Right ventricle myocardium superior (tissue), 1 donor: ENCODE measurements at regions not wholly inside any gene's neighbourhood (a gene's known extent, or its start where the extent isn't known, plus 50 kb on each side); places are given as distances from the start of the nearest gene placed in this dataset.

Source experiments
- ATAC-seq: fragments of 200-7000 bp; cut with Tn5 transposase; one replicate; pipeline ENCODE4 v1.9.1; 2020; ENCODE audit warnings: mild to moderate bottlenecking; ENCODE audit not compliant: poor library complexity
- DNase-seq: peaks from one replicate; pipeline ENCODE4 v3.0.0-alpha.2; 2020
- intact Hi-C: fragments of 100-400 bp; cut with DNase I; formaldehyde crosslinking; loops from one replicate; pipeline ENCODE4 v1.11.2; 2022
- donor health status: DM: no; HTN: yes; CAD: no; lungs with severe emphysema.

GRCh38 chr10:78150756-78151155 is 117.1 kb downstream of the RPS24 start:
- no peak for ATAC-seq
- no peak for DNase-seq
- intact Hi-C loops = no loop called here

- intact Hi-C loops = no loop called here
- no peak for ATAC-seq
- DNase-seq = no peak
These were observed 122.1 kb downstream of the RPS24 start for GRCh38 chr10:78155722-78156121.

DNA sequence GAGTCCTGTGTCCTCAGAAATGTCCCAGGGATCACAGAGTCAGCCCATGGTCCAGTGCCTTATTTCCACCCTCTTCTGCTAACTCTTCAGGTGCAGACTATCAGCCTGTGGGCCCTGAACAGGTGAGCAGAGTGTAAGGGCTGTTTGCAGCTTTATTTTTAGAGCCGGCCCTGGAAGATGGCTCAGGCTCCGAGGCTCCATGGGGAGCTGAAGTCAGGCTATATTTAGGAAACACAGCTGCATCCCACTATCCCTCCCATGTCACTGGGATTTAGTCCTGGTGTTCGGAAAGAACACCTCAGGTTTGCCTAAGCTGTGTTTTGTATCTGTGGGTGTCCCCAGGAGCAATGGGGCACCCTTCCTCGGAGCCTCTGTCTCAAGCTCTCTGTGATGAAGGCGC is 126.9 kb downstream of the RPS24 start:
- no peak for DNase-seq
- intact Hi-C loops = no loop called here
- ATAC-seq = no peak

DNA sequence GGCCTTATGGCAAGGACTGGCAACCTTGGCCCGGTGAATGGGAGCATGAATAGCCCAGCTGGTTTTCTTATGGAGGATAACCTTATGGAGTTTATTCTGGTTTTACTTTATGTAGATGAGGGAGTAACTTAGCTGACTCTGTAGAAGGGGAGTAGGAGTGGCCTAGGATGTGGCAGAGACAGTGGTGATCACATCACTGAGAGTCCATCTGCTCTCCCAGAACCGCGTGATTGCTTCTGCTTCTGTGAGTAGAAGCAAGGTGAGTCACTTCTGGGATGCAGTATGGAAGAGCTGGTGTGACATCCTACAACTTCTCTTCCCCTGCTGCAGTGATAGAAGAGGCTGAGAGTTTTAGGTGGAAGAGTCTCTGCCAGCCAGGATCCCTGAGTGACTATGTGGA is 129.2 kb downstream of the RPS24 start:
- DNase-seq = no peak
- intact Hi-C loops = no loop called here
- no peak for ATAC-seq

DNA sequence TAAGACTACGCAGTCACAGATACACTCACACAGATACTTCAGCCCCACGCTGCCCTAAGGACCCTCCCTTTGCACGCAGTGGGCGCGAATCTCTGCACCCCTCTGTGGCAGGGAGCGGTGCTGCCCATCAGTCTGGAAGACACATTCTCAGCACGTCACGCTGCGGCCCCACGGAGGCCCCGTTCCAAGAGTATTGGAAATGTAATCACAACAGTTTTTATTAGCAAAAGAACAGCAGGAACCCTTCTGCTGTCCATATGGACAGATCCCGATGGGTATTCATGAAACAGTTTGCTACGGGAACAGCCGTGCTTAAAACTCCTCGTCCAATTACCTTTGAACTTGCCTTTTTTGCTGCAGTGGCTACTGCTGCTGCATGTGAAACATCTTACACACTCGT is 131.0 kb downstream of the RPS24 start:
- ATAC-seq = no peak
- intact Hi-C loops = no loop called here
- DNase-seq = no peak

DNA sequence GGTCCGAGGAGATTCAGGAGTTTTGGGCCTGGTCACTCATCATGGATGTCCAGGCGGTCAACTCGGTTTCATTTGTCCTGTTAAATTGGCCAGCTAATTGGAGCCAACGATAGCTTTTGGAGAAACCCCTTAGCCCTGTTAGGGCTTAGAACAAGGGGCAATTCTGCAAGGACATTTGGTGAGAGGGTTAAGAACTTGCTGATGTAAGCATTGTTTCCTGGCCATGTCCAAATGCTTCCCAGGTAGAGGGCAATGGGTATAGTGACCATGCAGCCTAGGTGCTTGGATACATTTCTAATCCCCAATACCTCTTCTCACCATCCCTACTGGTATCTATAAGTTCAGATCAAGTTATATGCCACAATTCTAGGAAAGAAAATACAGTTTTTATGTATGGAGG is 131.5 kb downstream of the RPS24 start:
- intact Hi-C loops = no loop called here
- no peak for DNase-seq
- no peak for ATAC-seq

- ATAC-seq (no peak), DNase-seq (no peak)
- intact Hi-C loops = no loop called here
These were observed 132.0 kb downstream of the RPS24 start for GRCh38 chr10:78165617-78166016.

DNA sequence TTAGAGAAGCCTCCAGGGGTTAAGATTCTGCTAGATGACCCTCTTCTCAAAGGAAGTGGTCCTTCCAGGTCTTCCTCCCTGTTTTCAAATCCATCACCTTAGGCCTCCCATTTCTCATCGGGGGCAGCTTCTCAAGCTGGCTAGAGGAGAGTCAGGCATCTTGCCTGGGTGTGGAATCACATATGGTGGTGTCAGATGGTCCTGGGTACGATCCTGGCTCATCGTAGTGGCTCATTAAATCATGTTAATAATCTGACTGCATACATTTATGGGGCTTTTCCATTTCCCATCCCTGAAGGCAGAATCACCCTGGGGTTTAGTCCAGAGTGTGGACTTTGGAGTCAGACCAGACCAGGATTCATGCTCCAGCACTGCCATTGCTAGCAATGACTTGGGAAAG is 132.6 kb downstream of the RPS24 start:
- no peak for ATAC-seq

GRCh38 chr10:78169214-78169613 is 135.6 kb downstream of the RPS24 start:
- intact Hi-C loops = no loop called here
- no peak for ATAC-seq
- DNase-seq = no peak

More for the DNA sequence above, 132.6 kb downstream of the RPS24 start:
- no peak for DNase-seq
- intact Hi-C loops = no loop called here

- no peak for ATAC-seq
- intact Hi-C loops = no loop called here
- DNase-seq = no peak
These were observed 136.4 kb downstream of the RPS24 start for GRCh38 chr10:78170026-78170475.

DNA sequence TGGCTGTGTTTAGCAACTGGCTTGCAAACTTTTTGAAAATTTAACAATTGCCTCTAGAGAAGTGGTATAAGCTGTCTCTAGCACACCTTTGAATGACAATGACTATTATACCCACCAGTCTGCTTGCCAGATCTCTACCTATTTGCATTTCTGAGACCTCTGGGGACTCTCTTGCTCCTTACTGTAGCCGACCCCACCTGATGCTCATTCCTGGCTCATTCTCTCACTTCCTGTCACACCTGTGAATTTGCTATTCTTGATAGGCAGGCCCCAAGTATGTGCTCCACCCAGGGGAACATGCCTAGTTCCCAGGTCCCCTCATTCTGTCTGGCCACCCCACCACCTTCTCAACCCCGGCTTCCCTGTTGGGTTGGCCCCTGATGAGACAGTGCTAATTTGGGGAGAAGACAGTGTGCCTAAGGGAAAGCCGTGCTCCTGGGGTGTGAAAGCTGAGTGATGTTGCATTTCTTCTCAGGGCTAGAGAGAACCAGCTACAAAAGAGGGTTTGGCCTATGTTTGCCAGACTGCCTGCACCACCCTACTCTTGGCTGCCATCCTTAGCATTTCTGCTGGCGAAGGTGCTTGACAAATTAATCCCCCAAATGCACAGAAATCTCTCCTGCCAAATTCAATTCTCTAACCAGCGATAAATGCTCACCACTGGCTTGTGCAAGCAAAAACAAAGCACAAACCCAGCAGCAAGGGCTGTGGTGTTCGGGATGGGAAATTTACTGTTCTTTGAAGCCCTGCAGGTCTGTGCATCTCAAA is 138.2 kb downstream of the RPS24 start:
- DNase-seq (no peak), ATAC-seq (no peak)
- intact Hi-C loops = no loop called here

- ATAC-seq = no peak
- DNase-seq = no peak
- intact Hi-C loops = no loop called here
These were observed 139.8 kb downstream of the RPS24 start for GRCh38 chr10:78173360-78174015.

- intact Hi-C loops = no loop called here
- no peak for DNase-seq
- ATAC-seq = peak; percentile 48
These were observed 141.9 kb downstream of the RPS24 start for GRCh38 chr10:78175444-78176015.

- intact Hi-C loops = no loop called here
- ATAC-seq = no peak
These were observed 143.0 kb downstream of the RPS24 start for GRCh38 chr10:78176320-78177317.

DNA sequence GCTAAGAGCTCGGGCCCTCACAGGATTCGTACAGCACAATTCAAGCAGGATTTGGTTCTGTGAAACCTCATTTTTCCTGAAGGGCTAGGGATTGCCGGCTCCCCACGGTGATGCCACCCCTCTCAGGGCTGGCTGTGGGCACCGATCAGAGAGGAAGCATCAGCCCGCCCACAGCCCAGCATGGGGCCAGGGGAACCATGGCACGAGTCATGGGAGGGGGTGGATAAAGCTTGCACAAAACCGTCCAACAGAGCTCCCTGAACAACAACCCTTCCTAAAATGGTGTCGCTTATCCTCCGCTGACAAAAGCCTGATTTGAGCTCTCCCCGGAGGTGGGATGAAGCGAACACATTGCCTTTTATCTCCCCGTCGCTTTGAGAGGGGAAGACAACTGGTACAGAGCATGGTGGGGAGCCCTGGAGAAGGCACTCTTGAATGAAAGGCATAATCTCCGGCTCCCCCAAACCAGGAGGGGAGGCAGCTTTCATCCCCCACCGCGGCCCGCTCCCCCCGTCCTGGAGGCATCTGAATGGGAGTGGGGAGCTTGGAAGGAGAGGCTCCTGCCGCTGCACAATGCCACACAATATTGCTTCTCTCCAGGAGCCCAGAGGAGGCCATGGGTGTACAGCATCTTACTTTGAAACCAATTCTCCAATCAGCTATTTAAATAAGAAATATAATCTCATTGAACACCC is 144.0 kb downstream of the RPS24 start:
- intact Hi-C loops = no loop called here
- no peak for ATAC-seq
- DNase-seq = no peak

More at GRCh38 chr10:78176320-78177317, 143.0 kb downstream of the RPS24 start:
- no peak for DNase-seq

- no peak for DNase-seq
- ATAC-seq = no peak
- intact Hi-C loops = no loop called here
These were observed 144.7 kb downstream of the RPS24 start for GRCh38 chr10:78178397-78178796.

GRCh38 chr10:78178940-78179339 is 145.3 kb downstream of the RPS24 start:
- DNase-seq (peak; percentile 57), ATAC-seq (peak; percentile 71)
- intact Hi-C loops = no loop called here
